ENCODE measurements at regions not wholly inside any gene's neighbourhood (a gene's known extent, or its start where the extent isn't known, plus 50 kb on each side); places are given as distances from the start of the nearest gene placed in this dataset.

DNA sequence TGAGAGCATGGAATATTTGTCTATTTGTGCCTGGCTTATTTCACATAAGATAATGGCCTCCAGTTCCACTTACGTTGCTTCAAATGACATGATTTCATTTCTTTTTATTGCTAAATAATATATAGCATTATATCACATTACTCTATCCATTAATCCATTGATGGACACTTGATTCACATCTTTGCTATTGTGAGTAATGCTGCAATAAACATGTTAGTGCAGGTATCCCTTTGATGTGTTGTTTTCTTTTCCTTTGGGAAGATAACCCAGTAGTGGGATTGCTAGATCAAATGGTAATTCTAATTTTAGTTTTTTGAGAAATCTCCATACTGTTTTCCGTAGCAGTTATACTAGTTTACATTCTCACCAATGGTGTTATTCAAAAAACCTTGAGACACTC lies 1343.3 kb upstream of the TMEFF2 start:
- Mint-ChIP-seq H3K4me1 (ENCODE audit: low read depth) (no peaks in the 10 kb centered on the region), H3K4me3 (no peak overlapping the region), H3K27ac (no peak overlapping the region), H3K9me3 (no peaks in the 10 kb centered on the region), H3K27me3 (no peaks in the 10 kb centered on the region), H3K36me3 (no peaks in the 10 kb centered on the region)
- POLR2A ChIA-PET = no interaction called here
- no peak for DNase-seq
- intact Hi-C loops (cut with micrococcal nuclease) = no loop called here
- CTCF ChIA-PET = no interaction called here

DNA sequence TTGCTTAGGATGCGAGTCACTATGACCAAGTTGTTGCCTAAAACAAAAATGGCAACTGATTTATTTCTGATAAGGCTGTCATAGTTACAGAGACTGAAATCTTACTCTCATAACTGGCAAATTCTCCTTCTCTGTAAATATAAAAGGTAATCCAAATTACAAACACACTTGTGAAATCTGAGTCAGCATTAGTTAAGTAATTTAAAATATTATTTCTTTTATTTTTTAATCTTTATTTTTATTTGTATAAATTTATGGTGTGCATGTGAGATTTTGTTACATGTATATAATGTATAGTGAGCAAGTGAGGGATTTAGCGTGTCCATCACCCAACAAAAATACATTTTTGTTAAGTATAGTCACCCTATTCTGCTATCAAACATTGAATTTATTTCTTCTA lies 1342.8 kb upstream of the TMEFF2 start:
- Mint-ChIP-seq H3K4me3 (no peak overlapping the region), H3K9me3 (no peaks in the 10 kb centered on the region), H3K36me3 (no peaks in the 10 kb centered on the region), H3K4me1 (ENCODE audit: low read depth) (no peaks in the 10 kb centered on the region), H3K27me3 (no peaks in the 10 kb centered on the region), H3K27ac (no peak overlapping the region)
- DNase-seq = no peak
- POLR2A ChIA-PET = no interaction called here
- CTCF ChIA-PET = no interaction called here
- intact Hi-C loops (cut with micrococcal nuclease) = no loop called here

DNA sequence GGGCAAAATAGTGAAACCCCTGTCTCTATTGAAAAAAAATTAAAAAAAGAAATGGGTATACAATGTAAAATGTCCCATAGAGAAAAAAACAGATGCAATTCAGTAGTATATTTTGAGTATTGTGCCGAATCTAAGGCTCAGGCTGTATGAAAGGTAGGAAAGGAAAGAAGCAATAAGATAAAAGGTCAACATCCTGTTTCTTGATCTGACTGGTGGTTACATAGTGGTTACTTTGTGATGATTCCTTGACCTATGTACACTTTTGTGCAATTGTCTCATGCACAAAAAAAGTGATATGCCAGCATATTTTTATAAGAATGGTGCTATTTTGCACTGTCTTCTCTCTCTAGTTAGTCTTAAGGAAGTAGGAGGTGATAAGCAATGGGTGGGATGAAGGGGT lies 1333.7 kb upstream of the TMEFF2 start:
- ChIA-PET POLR2A (no interaction called here), CTCF (no interaction called here)

DNA sequence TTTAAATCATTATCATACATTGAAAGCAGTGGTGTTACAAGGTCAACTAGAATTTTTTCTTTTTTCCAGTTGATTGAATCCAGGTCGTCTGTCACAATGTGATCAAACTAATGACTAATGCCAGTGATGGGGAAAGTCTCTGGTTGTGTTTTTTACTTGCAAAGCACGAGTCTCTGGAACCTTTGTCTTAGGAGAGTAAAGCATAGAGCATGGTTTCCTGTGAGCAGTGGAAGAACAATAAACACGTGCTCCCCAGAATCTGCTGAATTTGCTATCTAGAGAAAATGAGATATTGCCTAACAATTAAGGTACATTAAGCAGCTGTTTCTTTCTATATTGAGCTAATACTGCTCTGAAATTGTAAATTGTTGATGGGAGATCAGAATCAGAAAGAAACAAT lies 1332.4 kb upstream of the TMEFF2 start:
- POLR2A ChIA-PET = no interaction called here
- intact Hi-C loops (cut with micrococcal nuclease) = no loop called here

More for the DNA sequence above, 1333.7 kb upstream of the TMEFF2 start:
- no peaks in the 10 kb centered on the region for H3K36me3 Mint-ChIP-seq
- H3K27ac Mint-ChIP-seq = no peak overlapping the region
- peaks cover 4% of the 10 kb centered on the region for H3K9me3 Mint-ChIP-seq
- H3K4me3 Mint-ChIP-seq = no peak overlapping the region
- no peaks in the 10 kb centered on the region for H3K27me3 Mint-ChIP-seq
- intact Hi-C loops (cut with micrococcal nuclease) = no loop called here
- DNase-seq = no peak
- H3K4me1 Mint-ChIP-seq (ENCODE audit: low read depth) = no peaks in the 10 kb centered on the region

DNA sequence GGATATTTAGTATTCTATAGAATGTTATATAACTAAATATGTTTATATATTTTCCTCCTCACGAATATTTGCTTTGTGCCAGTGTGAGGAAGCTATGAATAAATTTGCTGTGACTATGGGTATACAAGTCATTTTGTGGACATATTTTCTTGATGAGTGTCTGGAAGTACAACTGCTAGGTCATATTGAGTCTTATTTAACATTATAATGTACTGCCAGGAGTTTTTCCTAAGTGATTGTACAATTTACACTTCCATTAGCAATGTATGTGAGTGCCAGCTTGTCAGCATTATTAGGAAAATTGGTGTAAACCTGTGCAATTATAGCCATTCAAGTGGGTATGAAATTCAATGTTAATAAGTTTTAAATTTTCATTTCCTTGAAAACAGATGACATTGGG lies 1328.9 kb upstream of the TMEFF2 start:
- POLR2A ChIA-PET = no interaction called here

More for the DNA sequence above, 1332.4 kb upstream of the TMEFF2 start:
- Mint-ChIP-seq H3K27ac (no peak overlapping the region), H3K36me3 (no peaks in the 10 kb centered on the region), H3K4me3 (no peak overlapping the region), H3K27me3 (no peaks in the 10 kb centered on the region), H3K9me3 (peaks cover 2% of the 10 kb centered on the region), H3K4me1 (ENCODE audit: low read depth) (no peaks in the 10 kb centered on the region)
- DNase-seq = no peak
- CTCF ChIA-PET = no interaction called here

DNA sequence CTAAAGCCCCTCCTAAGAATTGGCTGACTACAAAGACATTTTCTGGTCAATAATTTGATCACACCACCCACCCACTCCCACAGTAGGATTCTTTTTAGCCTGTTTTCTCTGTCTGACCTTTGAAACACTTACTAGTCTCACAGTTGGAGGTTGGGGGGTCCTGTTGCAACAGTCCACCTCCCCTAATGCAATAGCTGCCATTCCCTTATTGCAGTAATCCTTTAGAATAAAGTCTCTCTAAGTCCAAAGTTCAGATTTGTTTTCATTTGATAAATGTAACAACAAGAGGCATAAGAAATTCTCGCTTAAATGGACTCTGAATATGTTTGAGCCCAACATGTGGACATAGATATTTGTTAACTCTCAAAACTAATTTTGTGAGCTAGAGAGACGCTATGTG lies 1326.8 kb upstream of the TMEFF2 start:
- no peak for DNase-seq
- Mint-ChIP-seq H3K9me3 (peaks cover 7% of the 10 kb centered on the region), H3K4me3 (no peak overlapping the region), H3K36me3 (no peaks in the 10 kb centered on the region), H3K27me3 (no peaks in the 10 kb centered on the region), H3K4me1 (ENCODE audit: low read depth) (no peaks in the 10 kb centered on the region), H3K27ac (no peak overlapping the region)
- CTCF ChIA-PET = no interaction called here
- intact Hi-C loops (cut with micrococcal nuclease) = no loop called here
- POLR2A ChIA-PET = no interaction called here

More for the DNA sequence above, 1328.9 kb upstream of the TMEFF2 start:
- Mint-ChIP-seq H3K36me3 (no peaks in the 10 kb centered on the region), H3K4me3 (no peak overlapping the region), H3K27me3 (no peaks in the 10 kb centered on the region), H3K27ac (no peak overlapping the region), H3K9me3 (no peaks in the 10 kb centered on the region), H3K4me1 (ENCODE audit: low read depth) (no peaks in the 10 kb centered on the region)
- DNase-seq = no peak
- intact Hi-C loops (cut with micrococcal nuclease) = no loop called here
- CTCF ChIA-PET = no interaction called here

DNA sequence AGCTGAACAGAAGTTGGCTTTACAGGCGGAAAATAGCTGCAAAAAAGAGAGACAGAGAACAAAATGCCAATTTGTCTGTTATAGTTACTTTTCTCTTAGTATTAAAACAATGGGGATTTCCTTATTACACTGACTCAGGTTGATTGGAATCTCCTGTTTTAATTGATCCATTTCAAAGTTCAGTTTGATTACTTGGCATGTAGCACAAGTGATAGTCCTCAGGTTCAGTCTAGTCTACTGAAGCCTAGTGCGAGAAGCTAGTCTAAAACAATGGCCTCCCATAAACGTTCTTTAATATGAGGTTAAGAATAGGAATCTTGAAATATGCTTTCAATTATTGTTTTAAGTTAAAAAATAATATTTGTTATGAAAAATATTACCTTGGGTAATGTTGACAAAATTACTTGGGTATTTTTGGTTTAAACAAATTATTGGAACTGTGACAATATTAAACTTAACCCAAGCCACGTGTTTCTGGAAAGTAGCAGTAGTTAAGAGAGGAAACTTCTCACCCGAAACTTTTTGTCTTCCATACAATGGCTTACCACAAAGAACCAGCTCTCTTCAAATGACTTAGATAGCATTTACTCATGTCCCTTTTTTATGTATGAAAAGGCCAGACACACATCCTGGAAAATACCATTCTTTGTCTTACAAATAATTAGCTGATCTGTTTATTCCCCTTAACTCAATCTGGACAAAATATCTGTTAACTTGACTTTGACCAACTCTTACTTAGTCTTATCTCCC lies 1326.2 kb upstream of the TMEFF2 start:
- POLR2A ChIA-PET = no interaction called here
- Mint-ChIP-seq H3K27me3 (no peaks in the 10 kb centered on the region), H3K27ac (no peak overlapping the region), H3K4me1 (ENCODE audit: low read depth) (no peaks in the 10 kb centered on the region), H3K4me3 (no peak overlapping the region), H3K9me3 (peaks cover 7% of the 10 kb centered on the region), H3K36me3 (no peaks in the 10 kb centered on the region)
- DNase-seq = no peak
- intact Hi-C loops (cut with micrococcal nuclease) = no loop called here
- CTCF ChIA-PET = no interaction called here

DNA sequence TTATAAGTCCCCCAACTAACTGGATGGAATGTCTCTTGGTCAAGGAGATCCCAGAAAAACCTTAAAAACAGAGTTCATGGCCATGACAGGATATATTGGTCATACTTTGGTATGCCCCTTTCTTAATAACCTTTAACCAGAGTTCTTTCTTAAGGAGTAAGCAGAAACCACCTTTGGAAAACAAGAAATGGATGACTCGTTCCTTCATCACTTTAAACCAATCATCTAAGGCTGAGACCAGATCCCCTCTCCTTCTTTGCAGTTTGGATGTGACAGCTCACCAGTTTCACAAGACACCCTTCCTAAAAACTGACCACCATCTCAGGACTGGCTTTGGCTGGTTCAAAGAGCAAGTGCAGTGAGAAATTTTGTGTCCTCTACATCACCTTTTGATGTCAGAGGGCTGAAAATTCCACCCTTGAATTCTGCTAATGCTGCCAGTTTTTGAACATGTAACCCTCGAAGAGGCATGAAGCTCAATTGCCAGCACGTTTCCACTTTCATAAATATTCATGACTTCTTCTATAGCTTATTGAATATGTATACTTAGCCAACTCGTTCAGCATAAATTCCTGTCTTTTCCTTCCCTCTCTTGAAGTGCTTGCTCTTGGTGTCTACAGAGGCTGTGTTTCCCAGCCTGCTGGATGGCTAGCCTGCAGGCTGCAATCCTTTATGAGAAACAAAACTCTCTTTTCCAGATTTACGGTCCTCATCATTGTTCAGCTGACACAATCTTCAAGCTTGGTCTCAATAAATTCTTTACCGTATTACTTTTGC lies 1323.5 kb upstream of the TMEFF2 start:
- no peak for DNase-seq
- ChIA-PET CTCF (no interaction called here), POLR2A (no interaction called here)
- Mint-ChIP-seq H3K4me3 (no peak overlapping the region), H3K36me3 (no peaks in the 10 kb centered on the region), H3K27me3 (no peaks in the 10 kb centered on the region), H3K9me3 (peaks cover 10% of the 10 kb centered on the region), H3K27ac (no peak overlapping the region), H3K4me1 (ENCODE audit: low read depth) (no peaks in the 10 kb centered on the region)
- intact Hi-C loops (cut with micrococcal nuclease) = no loop called here

DNA sequence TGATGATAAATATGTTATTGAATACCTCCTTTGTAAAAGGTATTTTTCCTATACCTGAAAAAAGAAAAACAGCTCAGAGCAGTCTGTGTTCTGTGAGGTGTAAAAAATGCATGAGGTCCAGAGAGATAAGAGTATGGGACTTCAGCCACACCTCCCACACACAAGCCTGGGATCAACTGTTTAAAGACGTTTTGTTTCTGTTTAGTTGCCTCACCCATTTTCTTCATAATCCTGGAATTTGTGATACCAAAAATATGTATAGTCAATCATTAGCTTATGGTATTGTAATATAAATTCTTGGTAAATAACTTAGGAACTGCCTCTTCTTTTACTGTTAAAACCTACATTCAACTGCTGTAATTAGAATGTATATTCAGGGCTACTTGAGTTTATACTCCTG lies 1322.9 kb upstream of the TMEFF2 start:
- H3K36me3 Mint-ChIP-seq = no peaks in the 10 kb centered on the region
- ChIA-PET CTCF (no interaction called here), POLR2A (no interaction called here)
- no peaks in the 10 kb centered on the region for H3K27me3 Mint-ChIP-seq
- intact Hi-C loops (cut with micrococcal nuclease) = no loop called here
- no peak for DNase-seq
- no peak overlapping the region for H3K27ac Mint-ChIP-seq
- peaks cover 10% of the 10 kb centered on the region for H3K9me3 Mint-ChIP-seq
- no peaks in the 10 kb centered on the region for H3K4me1 Mint-ChIP-seq (ENCODE audit: low read depth)
- no peak overlapping the region for H3K4me3 Mint-ChIP-seq

DNA sequence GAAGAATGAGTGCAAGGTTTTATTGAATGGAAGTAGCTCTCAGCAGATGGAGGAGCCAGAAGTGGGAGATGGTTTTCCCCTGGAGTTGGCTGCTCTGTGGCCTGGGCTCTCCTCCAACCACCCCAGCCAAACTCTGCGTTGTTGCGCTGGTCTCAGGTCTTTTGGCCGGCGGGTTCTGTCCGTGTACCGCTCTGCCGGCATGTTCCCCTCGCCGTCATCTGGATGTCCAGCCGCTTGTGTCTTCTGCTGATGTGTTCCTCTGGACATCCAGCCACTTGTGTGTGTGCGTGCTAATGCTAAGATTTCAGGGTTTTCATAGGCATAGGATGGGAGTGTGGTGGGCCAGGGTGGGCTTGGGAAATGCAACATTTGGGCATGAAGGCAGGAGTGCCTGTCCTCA lies 1311.3 kb upstream of the TMEFF2 start:
- H3K27me3 Mint-ChIP-seq = no peaks in the 10 kb centered on the region
- no peaks in the 10 kb centered on the region for H3K36me3 Mint-ChIP-seq
- H3K27ac Mint-ChIP-seq = no peak overlapping the region
- POLR2A ChIA-PET = no interaction called here
- H3K4me3 Mint-ChIP-seq = no peak overlapping the region
- CTCF ChIA-PET = no interaction called here
- no peaks in the 10 kb centered on the region for H3K4me1 Mint-ChIP-seq (ENCODE audit: low read depth)
- intact Hi-C loops (cut with micrococcal nuclease) = no loop called here
- no peak for DNase-seq
- no peaks in the 10 kb centered on the region for H3K9me3 Mint-ChIP-seq

DNA sequence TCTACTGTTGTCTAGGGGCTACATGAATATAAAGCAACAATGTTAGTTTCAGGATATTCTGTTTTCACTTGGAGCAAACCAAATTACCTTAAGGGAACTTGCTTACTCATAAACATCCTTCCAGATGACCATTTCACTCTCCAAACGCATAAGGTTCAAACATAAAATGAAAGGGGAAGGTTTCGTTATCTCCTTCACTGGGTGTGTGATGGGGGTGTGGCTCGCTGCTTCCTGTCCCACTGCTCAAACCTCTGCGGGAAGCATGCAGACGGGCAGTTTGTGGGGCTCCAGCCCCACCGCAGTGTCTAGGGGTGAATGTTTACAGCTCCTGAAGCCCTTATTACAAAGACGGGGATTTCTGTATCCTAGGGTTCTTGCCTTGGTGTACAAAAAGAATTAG lies 1310.9 kb upstream of the TMEFF2 start:
- no peaks in the 10 kb centered on the region for H3K36me3 Mint-ChIP-seq
- intact Hi-C loops (cut with micrococcal nuclease) = no loop called here
- ChIA-PET CTCF (no interaction called here), POLR2A (no interaction called here)
- H3K27ac Mint-ChIP-seq = no peak overlapping the region
- no peaks in the 10 kb centered on the region for H3K9me3 Mint-ChIP-seq
- H3K4me1 Mint-ChIP-seq (ENCODE audit: low read depth) = no peaks in the 10 kb centered on the region
- H3K27me3 Mint-ChIP-seq = no peaks in the 10 kb centered on the region
- H3K4me3 Mint-ChIP-seq = no peak overlapping the region
- no peak for DNase-seq

DNA sequence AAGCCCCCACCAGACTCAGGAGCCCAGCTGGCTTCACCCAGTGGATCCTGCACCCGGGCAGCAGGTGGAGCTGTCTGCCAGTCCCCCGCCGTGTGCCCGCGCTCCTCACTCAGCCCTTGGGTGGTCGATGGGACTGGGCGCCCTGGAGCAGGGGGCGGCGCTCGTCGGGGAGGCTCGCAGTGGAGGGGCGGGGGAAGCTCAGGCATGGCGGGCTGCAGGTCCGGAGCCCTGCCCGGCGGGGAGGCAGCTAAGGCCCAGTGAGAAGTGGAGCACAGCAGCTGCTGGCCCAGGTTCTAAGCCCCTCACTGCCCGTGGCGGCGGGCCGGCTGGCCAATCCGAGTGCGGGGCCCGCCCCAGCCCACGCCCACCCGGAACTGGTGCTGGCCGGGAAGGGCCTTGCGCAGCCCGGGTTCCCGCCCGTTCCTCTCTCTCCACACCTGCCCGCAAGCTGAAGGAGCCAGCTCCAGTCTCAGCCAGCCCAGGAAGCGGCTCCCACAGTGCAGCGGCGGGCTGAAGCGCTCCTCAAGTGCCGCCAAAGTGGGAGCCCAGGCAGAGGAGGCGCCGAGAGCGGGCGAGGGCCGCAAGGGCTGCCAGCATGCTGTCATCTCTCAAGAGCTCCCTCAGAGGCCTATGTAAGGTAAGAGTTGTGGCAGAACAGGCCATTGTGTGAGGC lies 1307.8 kb upstream of the TMEFF2 start:
- POLR2A ChIA-PET = no interaction called here
- Mint-ChIP-seq H3K36me3 (no peaks in the 10 kb centered on the region), H3K4me1 (ENCODE audit: low read depth) (no peaks in the 10 kb centered on the region), H3K27me3 (no peaks in the 10 kb centered on the region), H3K4me3 (no peak overlapping the region), H3K9me3 (no peaks in the 10 kb centered on the region), H3K27ac (no peak overlapping the region)
- no peak for DNase-seq
- intact Hi-C loops (cut with micrococcal nuclease) = no loop called here
- CTCF ChIA-PET = no interaction called here

DNA sequence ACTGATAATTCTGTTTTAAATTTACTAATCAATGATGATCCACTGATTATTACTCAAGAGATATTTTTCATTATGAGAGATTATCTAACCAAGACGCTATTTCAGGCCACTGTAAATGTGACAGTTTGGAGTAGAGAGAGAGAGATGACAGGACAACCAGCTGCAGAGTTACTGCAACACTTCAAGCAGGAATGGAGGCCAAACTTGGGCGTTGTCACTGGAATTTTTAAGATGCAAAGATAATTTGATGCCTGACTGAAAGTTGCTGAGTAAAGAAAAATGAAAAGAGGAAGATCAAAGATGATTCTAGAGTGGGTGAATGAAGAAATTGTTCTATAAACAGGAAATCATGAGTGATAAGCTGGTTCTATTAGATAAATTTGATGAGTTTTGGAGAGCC lies 1302.1 kb upstream of the TMEFF2 start:
- CTCF ChIA-PET = no interaction called here

More for the DNA sequence above, 1302.1 kb upstream of the TMEFF2 start:
- POLR2A ChIA-PET = no interaction called here
- no peaks in the 10 kb centered on the region for H3K27me3 Mint-ChIP-seq
- H3K9me3 Mint-ChIP-seq = no peaks in the 10 kb centered on the region
- H3K4me1 Mint-ChIP-seq (ENCODE audit: low read depth) = no peaks in the 10 kb centered on the region
- H3K36me3 Mint-ChIP-seq = no peaks in the 10 kb centered on the region
- no peak overlapping the region for H3K4me3 Mint-ChIP-seq
- no peak overlapping the region for H3K27ac Mint-ChIP-seq
- intact Hi-C loops (cut with micrococcal nuclease) = no loop called here
- no peak for DNase-seq

All from activated CD4-positive, alpha-beta memory T cell treated with anti-CD3 and anti-CD28 coated beads for 36 hours (primary cell).